GM12864 (cell line): ENCODE measurements at regions not wholly inside any gene's neighbourhood (a gene's known extent, or its start where the extent isn't known, plus 50 kb on each side); places are given as distances from the start of the nearest gene placed in this dataset.

Source experiments
- DNase-seq: peaks from one replicate; pipeline ENCODE4 v3.0.0-alpha.2; 2011; ENCODE audit warnings: low read depth
- H3K4me3 ChIP-seq: 2 replicates; pipeline ENCODE4 v1.5.1; 2011; ENCODE audit warnings: mild to moderate bottlenecking, low read depth, low read length, control low read depth
- TF ChIP-seq, protein P1 (sequence below): IDR thresholded peaks from 2 replicates; pipeline ENCODE4 v1.5.1; 2011; ENCODE audit warnings: low read depth, mild to moderate bottlenecking, moderate library complexity, low read length, control low read depth, inconsistent platforms; ENCODE audit errors: missing control alignments

DNA sequence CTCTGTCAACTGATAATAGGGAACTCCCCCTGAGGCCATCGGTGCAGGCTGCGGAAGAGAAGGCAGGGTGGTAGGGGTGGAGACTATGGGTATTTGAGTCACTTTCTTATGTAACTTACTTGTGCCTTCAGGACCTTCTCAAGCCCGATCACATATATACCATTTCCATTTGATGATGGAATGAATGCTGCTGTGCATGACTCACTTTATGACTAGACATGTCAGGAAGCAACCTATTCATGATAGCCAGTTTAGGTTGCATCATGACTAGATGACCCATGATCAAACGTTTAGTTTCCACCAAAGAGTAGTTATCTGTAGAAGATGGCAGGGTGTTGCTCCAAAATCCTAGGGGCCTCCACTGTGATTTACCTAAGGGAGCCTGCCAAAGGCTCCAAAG, 435.5 kb downstream of the DTHD1 start:
- TF ChIP-seq, protein P1, sequence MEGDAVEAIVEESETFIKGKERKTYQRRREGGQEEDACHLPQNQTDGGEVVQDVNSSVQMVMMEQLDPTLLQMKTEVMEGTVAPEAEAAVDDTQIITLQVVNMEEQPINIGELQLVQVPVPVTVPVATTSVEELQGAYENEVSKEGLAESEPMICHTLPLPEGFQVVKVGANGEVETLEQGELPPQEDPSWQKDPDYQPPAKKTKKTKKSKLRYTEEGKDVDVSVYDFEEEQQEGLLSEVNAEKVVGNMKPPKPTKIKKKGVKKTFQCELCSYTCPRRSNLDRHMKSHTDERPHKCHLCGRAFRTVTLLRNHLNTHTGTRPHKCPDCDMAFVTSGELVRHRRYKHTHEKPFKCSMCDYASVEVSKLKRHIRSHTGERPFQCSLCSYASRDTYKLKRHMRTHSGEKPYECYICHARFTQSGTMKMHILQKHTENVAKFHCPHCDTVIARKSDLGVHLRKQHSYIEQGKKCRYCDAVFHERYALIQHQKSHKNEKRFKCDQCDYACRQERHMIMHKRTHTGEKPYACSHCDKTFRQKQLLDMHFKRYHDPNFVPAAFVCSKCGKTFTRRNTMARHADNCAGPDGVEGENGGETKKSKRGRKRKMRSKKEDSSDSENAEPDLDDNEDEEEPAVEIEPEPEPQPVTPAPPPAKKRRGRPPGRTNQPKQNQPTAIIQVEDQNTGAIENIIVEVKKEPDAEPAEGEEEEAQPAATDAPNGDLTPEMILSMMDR = no peak
- DNase-seq = no peak
- H3K4me3 ChIP-seq = no peak overlapping the region

DNA sequence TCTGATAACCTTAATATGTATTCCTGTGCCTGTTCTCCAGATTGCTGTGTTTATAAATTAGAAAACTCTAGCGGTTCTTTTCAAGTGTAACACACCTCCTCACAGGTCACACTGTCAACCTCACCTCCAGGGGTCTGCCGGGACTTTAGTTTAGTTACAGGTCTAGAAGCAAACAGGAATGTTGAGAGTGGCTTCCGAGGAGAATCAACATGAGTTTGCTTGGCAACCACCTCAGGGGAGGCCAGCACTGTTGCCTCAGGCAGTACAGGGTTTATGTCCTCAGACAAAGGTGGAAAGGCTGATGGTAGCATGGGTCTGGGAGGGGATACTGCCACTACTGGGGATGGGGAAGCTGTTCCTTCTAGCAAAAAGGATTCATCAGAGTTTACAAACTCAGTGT, 438.0 kb downstream of the DTHD1 start:
- TF ChIP-seq, protein P1 = no peak
- H3K4me3 ChIP-seq = no peak overlapping the region
- no peak for DNase-seq

GRCh38 chr4:36722986-36723385, 441.6 kb downstream of the DTHD1 start:
- no peak for DNase-seq
- no peak overlapping the region for H3K4me3 ChIP-seq
- TF ChIP-seq, protein P1 = no peak

DNA sequence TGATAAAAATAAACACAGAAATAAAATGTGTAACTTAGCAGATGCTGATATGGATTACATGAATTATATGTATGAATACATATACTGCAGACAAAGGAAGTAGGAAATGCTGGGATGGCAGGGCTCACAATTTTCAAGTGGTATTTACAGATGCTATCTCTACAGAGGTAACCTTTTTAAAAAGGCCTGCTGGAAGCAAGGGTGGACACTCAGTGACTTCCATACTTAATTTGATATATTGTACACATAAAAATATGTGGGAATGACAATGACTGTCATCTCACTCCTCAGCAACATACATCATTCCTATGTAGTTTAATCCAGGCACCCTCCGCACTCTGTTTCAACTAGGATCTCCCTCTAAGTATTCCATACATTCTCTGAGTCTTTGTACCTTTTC, 452.9 kb downstream of the DTHD1 start:
- H3K4me3 ChIP-seq = no peak overlapping the region
- DNase-seq = no peak
- TF ChIP-seq, protein P1 = no peak

DNA sequence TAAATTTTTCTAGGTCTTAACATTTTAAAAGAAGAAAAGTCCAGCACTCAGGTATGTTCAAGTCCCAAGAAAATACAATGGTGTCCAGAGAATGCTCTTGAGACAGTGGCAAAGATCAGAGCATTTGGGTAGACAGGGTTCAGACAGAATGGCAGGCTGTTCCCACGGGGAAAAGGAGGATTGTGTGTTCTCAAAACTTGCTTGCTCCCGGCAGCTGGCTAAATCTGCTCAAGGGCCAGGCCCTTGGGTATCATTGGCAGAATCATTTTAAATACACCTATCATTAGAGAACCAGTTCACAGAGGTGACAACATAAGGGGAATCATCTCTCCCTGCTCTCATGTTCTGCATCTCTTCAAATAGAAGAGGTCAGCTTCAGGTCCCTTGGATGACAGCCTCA, 456.3 kb downstream of the DTHD1 start:
- no peak overlapping the region for H3K4me3 ChIP-seq
- TF ChIP-seq, protein P1 = no peak
- no peak for DNase-seq

GRCh38 chr4:36740796-36741310, 459.4 kb downstream of the DTHD1 start:
- DNase-seq = no peak
- TF ChIP-seq, protein P1 = no peak
- no peak overlapping the region for H3K4me3 ChIP-seq
